ENCODE measurements at regions not wholly inside any gene's neighbourhood (a gene's known extent, or its start where the extent isn't known, plus 50 kb on each side); places are given as distances from the start of the nearest gene placed in this dataset.
"Not testable (repeated sequence)": the region's sequence is repeated elsewhere in the genome, so short reads cannot be mapped to it uniquely, and the experiment has no call there.

- not testable (repeated sequence) for H3K4me3 ChIP-seq (ENCODE audit: low read depth, low read length); DNase-seq (ENCODE audit: low read depth)
These were observed 72.1 kb downstream of the OGFRL1 start for GRCh38 chr6:71360556-71361335.

- DNase-seq (ENCODE audit: low read depth), result no peak
- no peak overlapping the region for H3K4me3 ChIP-seq (ENCODE audit: low read depth, low read length)
- TF ChIP-seq CTCF (IDR thresholded peaks at IDR 0.05; ENCODE audit: low read depth, low read length), result no peak
- no peak for TF ChIP-seq POLR2A (IDR thresholded peaks at IDR 0.05; ENCODE audit: extremely low read depth, insufficient read length)
- no peak for TF ChIP-seq MAX (IDR thresholded peaks at IDR 0.05; ENCODE audit: low read depth, low read length)
- TF ChIP-seq MYC (IDR thresholded peaks at IDR 0.05; ENCODE audit: low read depth, low read length), result no peak
These were observed 76.4 kb downstream of the OGFRL1 start for GRCh38 chr6:71364889-71365542.

- TF ChIP-seq MAX (IDR thresholded peaks at IDR 0.05; ENCODE audit: low read depth, low read length) (no peak), MYC (IDR thresholded peaks at IDR 0.05; ENCODE audit: low read depth, low read length) (no peak), POLR2A (IDR thresholded peaks at IDR 0.05; ENCODE audit: extremely low read depth, insufficient read length) (no peak), CTCF (IDR thresholded peaks at IDR 0.05; ENCODE audit: low read depth, low read length) (no peak)
- DNase-seq (ENCODE audit: low read depth), result no peak
- H3K4me3 ChIP-seq (ENCODE audit: low read depth, low read length), result no peak overlapping the region
These were observed 79.1 kb downstream of the OGFRL1 start for GRCh38 chr6:71367756-71368155.

- DNase-seq (ENCODE audit: low read depth), result no peak
- no peak overlapping the region for H3K4me3 ChIP-seq (ENCODE audit: low read depth, low read length)
- TF ChIP-seq CTCF (IDR thresholded peaks at IDR 0.05; ENCODE audit: low read depth, low read length), result no peak
- TF ChIP-seq MYC (IDR thresholded peaks at IDR 0.05; ENCODE audit: low read depth, low read length), result no peak
- no peak for TF ChIP-seq MAX (IDR thresholded peaks at IDR 0.05; ENCODE audit: low read depth, low read length)
- TF ChIP-seq POLR2A (IDR thresholded peaks at IDR 0.05; ENCODE audit: extremely low read depth, insufficient read length), result no peak
These were observed 79.7 kb downstream of the OGFRL1 start for GRCh38 chr6:71368284-71368683.

GRCh38 chr6:71371559-71371958, 82.9 kb downstream of the OGFRL1 start:
- no peak for DNase-seq (ENCODE audit: low read depth)
- no peak overlapping the region for H3K4me3 ChIP-seq (ENCODE audit: low read depth, low read length)
- TF ChIP-seq MYC (IDR thresholded peaks at IDR 0.05; ENCODE audit: low read depth, low read length), result no peak
- TF ChIP-seq CTCF (IDR thresholded peaks at IDR 0.05; ENCODE audit: low read depth, low read length), result no peak
- no peak for TF ChIP-seq POLR2A (IDR thresholded peaks at IDR 0.05; ENCODE audit: extremely low read depth, insufficient read length)
- no peak for TF ChIP-seq MAX (IDR thresholded peaks at IDR 0.05; ENCODE audit: low read depth, low read length)

GRCh38 chr6:71373943-71374342, 85.3 kb downstream of the OGFRL1 start:
- H3K4me3 ChIP-seq (ENCODE audit: low read depth, low read length), result no peak overlapping the region
- TF ChIP-seq MYC (IDR thresholded peaks at IDR 0.05; ENCODE audit: low read depth, low read length) (no peak), CTCF (IDR thresholded peaks at IDR 0.05; ENCODE audit: low read depth, low read length) (no peak)
- DNase-seq (ENCODE audit: low read depth), result no peak
